Effector CD8-positive, alpha-beta T cell (primary cell): ENCODE measurements at regions not wholly inside any gene's neighbourhood (a gene's known extent, or its start where the extent isn't known, plus 50 kb on each side); places are given as distances from the start of the nearest gene placed in this dataset.

Experiments used
- DNase-seq: peaks from one replicate; lab custom pipeline; 2025; lab: John Stamatoyannopoulos, UW

DNA sequence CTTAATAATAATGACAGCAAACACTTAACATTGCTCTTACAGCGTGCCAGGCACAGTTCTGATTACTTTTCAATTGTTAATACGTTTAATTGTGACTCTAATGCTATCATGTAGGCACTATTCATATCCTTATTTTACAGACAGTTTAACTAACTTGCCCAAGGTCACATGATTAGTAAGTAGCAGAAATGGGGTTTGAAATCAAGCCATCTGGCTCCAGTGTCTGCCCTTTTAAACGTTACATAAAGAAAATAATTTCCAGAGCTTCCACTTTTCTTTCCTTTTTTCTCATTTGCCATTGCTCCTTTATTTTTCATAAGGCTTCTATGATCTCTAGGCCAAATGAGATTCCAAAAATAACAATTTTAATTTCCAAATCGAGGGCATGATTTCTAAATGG, 50.6 kb upstream of the IKZF2 start:
- DNase-seq = no peak

DNA sequence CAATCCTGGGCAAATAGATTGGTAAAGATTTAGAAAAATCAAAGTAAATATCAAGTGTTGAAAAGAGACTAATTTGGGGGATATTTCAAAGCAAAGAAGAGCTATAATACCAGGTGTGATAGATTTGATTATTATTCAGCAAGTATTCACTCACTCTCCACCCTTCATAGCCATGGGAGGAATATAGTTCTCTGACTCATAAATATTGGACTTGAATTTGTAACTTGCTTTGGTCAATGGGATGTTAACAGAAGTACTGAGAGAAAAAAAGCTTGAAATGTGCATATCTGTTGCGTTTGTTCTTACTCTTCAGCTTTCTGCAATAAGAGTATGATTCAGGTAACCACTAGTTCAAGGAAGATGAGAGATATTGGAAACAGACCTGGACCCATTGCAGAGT, 54.5 kb upstream of the IKZF2 start:
- no peak for DNase-seq

DNA sequence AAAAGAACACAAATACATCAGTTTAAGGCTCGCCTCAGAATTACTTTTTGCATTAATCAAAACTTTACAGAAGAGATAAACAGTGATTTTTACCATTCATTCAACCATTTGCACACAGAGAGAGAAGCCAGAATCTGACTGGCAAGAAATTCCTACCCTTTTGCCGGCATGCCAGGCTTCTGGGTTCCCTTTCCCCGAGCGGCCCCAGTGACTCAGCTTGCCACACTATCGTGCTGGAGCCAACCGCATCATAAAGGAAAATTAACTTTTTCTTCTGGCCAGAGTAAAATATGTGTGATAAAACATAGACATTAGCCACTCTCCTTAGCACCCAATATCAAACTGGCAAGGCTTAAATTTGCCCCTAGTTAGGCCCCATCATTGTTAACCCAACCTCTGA, 61.8 kb upstream of the IKZF2 start:
- DNase-seq = no peak

DNA sequence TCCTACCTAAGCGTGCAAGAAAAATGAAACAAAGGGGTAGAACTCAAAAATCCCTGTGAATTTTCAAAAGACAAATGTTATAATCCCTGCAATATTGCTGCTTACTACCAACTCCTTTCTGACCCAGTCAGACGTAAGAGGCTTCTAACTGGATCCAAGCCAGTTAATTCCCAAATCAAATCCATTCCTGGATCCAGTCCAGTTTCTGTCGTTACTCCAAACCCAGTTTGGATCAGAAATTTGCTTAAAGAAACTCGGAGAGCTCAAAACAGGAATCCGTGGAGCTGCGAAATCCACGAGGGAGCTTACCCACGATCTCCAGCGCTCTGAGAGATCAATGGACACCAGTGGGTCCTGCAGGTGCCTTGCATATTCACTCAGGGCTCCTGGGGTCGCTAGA, 62.8 kb upstream of the IKZF2 start:
- no peak for DNase-seq

DNA sequence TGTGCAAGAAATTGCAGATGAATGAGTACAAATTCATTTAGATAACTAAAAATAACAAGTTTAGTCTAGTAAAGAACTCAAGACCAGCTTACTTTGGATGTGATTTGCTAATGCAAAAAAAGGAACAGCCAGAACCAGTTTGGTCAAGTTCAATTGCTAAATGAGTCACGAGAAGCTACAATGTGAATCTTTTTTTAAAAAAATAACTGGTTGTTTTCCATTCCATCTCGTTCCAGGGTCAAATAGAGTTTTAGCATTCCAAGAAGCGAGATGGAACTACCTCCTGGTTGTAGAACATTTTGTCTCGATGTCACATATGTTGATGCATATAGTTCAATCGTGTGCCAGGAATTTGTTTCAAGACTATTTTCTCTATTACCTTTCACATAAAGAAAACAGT, 65.0 kb upstream of the IKZF2 start:
- DNase-seq = no peak

DNA sequence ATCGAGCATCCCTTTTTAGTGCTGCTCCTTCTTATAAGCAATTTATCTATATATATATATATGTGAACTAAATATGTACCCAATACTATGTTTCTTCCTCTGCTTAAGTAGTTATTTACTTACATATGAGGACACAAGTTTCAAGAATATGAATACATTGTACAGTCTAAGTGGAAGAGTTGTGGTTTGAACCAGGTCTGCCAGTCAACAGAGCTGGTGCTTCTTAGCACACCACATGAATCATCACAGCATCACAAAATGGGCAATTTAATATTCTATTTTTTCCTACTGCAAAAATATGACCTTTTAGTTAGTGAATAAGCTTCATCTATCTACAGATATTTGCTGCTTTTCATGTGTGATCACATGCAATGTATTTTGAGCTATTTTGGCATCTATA, 64.4 kb upstream of the SPAG16 start:
- no peak for DNase-seq

DNA sequence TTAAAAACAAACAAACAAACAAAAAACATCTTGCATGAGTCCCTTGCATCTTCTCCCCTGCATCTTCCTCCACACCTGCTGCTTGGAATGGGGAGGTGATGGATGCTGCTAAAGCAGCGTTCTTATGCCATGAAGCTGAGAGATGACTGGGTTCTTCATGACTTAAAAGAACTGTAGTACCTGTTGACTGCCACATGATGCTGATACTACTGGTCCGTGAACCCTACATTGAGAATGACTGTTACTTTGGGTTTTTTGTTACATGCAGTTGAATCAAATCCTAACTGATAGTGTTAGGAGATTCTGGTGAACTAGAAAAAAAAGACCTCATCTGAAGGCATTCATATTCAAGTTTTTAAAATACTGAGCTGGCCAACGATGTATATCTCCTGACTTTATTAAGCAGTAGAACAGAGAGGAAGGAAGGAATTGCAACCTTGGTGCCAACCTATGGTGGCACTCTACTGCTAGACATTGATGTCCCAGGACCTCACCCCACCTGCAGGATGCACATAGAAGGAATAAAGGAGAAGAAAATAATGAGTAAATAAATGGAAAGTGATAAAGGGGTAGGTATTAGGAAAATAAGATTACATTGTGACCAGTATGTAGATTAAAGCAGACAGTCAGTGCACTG, 63.2 kb upstream of the SPAG16 start:
- no peak for DNase-seq

DNA sequence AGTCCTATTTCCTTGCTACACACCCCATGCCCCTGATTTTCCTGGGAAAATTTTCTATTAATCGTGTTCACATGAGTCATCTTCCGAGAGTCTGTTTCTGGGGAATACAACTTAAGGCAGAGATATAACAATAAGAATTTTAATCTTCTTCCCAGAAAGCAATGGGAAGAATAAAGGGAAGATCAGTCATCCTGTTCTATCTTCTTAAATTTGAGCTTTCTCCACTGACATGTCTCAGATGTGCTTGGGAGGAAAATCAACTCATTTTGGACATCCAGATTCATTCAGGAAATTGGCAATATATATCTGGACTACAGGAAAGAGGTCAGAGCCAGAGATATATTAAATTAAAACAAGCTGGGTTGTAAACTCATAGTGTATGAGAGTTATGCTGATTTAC, 62.3 kb upstream of the SPAG16 start:
- no peak for DNase-seq

DNA sequence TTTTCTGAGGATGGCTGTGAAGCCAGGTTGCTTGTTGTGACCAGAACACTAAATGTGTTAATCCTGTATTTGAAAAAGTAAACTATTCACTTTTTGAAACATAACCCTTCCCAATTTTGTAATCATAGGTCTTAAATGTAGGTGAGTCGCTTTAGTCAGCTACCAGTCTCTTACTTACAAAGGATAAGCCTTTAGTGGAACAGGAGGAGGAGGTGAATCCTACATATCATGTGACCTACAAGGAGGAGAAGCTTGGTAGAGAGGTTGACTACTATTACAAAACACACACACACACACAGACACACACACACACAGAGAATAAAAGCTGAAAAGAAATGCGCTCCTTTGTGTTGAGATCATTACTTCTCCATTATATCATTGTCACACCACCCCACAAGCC, 59.9 kb upstream of the SPAG16 start:
- DNase-seq = no peak

DNA sequence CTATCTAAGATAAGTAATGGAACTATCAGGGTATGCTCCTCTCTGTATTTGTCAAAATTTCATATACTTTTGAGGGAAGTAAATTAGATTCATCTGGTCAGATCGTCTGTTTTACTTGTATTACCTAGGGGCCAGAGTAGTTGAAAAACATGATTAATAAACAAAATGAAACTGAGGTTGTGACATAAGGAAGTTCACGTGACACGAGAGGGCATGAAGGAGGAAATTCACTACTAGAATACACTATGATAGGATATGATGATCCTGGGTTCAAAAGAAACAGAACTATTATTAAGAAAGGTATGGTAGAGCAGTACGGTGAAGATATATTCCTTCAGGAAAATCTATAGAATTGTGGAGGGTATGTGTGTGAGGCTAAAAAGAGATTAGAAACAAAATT, 58.4 kb upstream of the SPAG16 start:
- no peak for DNase-seq

DNA sequence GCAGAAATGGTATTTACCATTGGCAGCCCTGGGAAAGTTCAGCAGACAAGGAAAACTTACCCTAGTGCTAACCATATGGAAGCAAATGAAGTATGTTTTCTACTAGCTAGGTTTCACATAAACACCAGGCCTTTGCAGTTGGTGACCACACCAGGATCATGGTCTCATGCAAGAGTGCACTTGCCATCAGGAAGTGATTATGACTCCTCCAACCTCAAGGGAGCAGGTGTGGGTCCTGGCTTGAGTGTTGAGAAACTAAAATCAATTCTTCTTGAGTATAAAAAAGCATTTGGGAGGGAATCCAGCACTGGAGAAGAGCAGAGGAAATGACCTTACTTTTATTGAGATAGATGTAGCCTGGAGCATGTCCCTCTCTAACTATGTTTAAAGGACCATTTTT, 56.8 kb upstream of the SPAG16 start:
- DNase-seq = no peak

DNA sequence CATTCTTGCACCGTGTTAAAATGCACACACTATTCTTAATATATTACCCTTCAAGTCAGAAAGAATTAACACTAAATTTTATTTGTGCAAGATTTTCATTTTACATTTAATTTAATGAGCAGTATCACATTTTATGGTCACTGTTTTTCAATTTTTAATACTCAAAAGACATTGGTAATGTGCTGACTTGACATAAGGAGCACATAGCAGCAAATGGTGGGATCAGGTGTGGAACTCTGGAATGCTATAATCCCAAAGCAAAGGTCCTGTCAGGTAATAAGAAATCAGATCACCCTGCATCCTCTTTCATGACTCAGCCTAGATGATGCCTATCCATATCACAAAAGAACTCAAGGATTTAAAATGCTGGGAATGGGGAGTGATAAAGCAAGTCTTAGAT, 55.6 kb upstream of the SPAG16 start:
- DNase-seq = no peak

DNA sequence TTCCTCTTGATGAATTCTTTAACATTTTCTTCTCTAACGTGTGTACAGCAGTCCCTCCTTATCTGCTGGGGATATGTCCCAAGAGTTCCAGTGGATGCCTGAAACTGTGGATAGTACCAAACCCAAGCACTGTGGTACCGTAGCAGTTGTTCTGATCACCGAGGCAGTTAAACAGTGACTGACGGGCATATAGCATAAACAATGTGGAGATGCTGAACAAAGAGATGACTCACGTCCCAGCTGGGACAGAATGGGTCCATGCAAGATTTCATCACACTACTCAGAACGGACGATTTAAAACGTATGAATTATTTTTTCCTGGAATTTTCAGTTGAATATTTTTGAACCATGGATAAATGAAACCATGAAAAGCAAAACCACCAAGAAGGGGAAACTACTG, 54.5 kb upstream of the SPAG16 start:
- DNase-seq = no peak

DNA sequence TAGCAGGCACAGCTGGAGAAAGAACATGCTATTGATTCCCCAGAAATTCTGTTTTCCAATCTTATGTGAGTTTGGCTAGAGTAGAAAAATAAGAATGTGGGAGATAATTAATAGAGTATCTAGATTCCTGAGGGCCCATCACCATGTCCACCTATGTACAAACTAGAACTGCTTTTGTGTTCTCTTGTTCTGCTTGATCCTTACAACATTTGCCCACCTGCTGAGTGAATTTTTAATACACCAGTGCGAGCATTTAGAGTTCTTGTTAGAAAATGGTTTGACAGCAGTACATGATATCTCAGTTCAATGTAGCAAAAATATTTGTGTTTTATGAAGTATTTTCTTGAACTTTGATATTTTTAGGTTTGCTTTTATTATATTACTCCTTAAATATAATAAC, 52.3 kb upstream of the SPAG16 start:
- no peak for DNase-seq

DNA sequence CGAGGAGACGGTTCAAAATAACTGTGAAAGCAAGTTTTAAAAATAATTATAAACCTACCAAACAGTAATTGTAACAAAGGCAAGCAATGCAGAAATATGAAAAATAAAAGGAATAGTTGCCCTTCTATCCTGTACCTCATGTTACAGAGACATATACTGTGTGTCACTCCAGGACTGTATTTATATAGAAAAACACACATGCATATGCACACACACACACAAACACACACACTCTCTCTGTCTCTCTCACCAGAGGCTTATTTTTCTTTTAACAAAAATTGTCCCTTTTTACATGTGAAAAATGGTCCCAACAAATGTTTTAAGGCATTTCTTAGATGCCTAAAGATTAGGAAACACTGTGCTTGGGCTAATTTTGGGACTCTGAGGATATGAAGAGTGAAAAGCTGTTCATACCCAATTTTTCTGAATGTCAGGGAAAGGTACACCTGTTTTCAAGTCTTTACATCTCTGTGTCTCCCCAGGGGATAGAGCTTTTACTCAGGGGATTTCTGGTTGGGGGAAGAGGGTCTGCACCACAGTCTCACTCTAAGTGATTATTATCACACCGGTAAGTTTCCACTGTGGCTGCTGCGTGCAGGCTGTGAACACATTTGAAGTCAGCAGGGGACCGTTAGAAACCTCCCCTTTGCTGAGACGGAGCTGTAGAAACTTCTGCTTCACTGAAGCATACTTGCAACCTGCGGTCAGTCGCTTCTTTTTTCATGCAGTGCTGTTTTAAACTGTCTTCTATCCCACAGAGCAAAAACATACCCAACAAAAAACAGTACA, 51.4 kb upstream of the SPAG16 start:
- DNase-seq = peak; percentile 16

DNA sequence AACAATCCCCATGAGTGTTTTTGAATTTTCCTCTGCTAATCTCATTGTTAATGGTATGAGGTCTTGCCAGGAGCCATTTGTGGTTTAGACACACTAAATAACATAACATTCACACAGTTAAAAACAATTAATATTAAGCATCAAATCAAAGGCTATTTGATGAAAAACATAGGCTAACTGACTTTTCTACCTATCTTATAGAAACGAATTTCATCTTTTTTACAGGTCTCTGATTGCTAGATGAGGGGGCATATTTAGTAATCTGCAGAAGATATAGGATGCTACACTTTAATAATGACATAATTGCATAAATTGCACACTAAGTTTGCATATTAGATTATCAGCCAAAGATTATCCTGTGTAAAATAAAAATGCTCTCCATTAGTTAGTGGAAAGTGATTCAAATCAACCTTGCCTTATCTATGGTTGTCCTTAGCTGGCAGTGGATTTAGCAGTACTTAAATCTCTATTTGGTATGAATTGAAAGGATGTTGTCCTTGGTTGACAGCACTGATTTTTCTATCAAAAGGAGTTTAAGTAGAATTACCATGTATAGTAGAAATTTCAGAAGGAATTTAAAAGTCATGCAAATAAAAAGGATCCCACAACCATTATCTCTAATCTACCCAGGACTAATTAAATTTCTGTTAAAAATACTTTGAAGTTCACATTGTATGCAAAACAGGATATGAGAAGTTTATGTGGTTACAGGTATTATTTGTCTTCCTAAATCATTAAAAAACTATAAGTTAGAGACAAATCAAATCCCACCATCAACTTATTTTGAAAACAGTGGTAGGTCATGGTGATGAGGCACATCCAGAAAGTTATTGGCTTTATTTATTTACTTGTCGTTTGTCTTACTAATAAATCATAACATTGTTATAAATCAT, 50.6 kb upstream of the SPAG16 start:
- no peak for DNase-seq
